H9 (cell line): ENCODE measurements at regions not wholly inside any gene's neighbourhood (a gene's known extent, or its start where the extent isn't known, plus 50 kb on each side); places are given as distances from the start of the nearest gene placed in this dataset.
"Not testable (repeated sequence)": the region's sequence is repeated elsewhere in the genome, so short reads cannot be mapped to it uniquely, and the experiment has no call there.

Experiments
- DNase-seq: peaks from one replicate; pipeline ENCODE4 v3.0.0-alpha.2; 2017
- H2AFZ ChIP-seq: one replicate; pipeline ENCODE4 v1.6.1; 2013; ENCODE audit warnings: mild to moderate bottlenecking, low read length, control low read depth, moderate library complexity
- H2AK5ac ChIP-seq: 2 replicates; pipeline ENCODE4 v1.6.1; 2013; ENCODE audit warnings: low read length, control low read depth, mixed read lengths; ENCODE audit not compliant: insufficient read length
- H2BK120ac ChIP-seq: one replicate; pipeline ENCODE4 v1.6.1; 2013; ENCODE audit warnings: low read depth, mild to moderate bottlenecking, low read length, control low read depth, inconsistent platforms; ENCODE audit not compliant: poor library complexity, severe bottlenecking
- H2BK12ac ChIP-seq: 2 replicates; pipeline ENCODE4 v1.6.1; 2013; ENCODE audit warnings: low read length, control low read depth, mixed read lengths, low read depth; ENCODE audit not compliant: insufficient read length
- H2BK15ac ChIP-seq: 2 replicates; pipeline ENCODE4 v1.6.1; 2013; ENCODE audit warnings: low read depth, low read length, control low read depth
- H2BK20ac ChIP-seq: one replicate; pipeline ENCODE4 v1.6.1; 2013; ENCODE audit warnings: low read depth, mild to moderate bottlenecking, low read length, control low read depth, inconsistent platforms; ENCODE audit not compliant: poor library complexity, severe bottlenecking
- H2BK5ac ChIP-seq: 2 replicates; pipeline ENCODE4 v1.6.1; 2013; ENCODE audit warnings: low read length, control low read depth, mixed read lengths; ENCODE audit not compliant: insufficient read length
- H3K14ac ChIP-seq: 2 replicates; pipeline ENCODE4 v1.6.1; 2013; ENCODE audit warnings: low read length, control low read depth; ENCODE audit not compliant: insufficient read depth
- H3K18ac ChIP-seq: 2 replicates; pipeline ENCODE4 v1.6.1; 2013; ENCODE audit warnings: low read depth, mild to moderate bottlenecking, mixed read lengths, low read length, control low read depth; ENCODE audit not compliant: insufficient read length
- H3K23ac ChIP-seq: 2 replicates; pipeline ENCODE4 v1.6.1; 2013; ENCODE audit warnings: low read length, control low read depth, mixed read lengths, low read depth; ENCODE audit not compliant: insufficient read length
- H3K23me2 ChIP-seq: 2 replicates; pipeline ENCODE4 v1.6.1; 2013; ENCODE audit warnings: low read depth, mild to moderate bottlenecking, mixed read lengths, low read length, control low read depth; ENCODE audit not compliant: insufficient read length, poor library complexity, severe bottlenecking
- H3K27ac ChIP-seq: 2 replicates; pipeline ENCODE4 v1.5.1; 2013; ENCODE audit warnings: low read length, control low read depth, mixed read lengths, low read depth; ENCODE audit not compliant: insufficient read length
- H3K27me3 ChIP-seq: 2 replicates; pipeline ENCODE4 v1.6.1; 2013; ENCODE audit warnings: low read length, control low read depth, inconsistent platforms; ENCODE audit not compliant: insufficient read depth
- H3K4ac ChIP-seq: 2 replicates; pipeline ENCODE4 v1.6.1; 2013; ENCODE audit warnings: low read depth, mild to moderate bottlenecking, control low read depth, inconsistent platforms, low read length, moderate library complexity
- H3K4me1 ChIP-seq: 2 replicates; pipeline ENCODE4 v1.6.1; 2013; ENCODE audit warnings: low read length, control low read depth, inconsistent platforms; ENCODE audit not compliant: insufficient read depth
- H3K4me2 ChIP-seq: 2 replicates; pipeline ENCODE4 v1.6.1; 2013; ENCODE audit warnings: low read length, control low read depth, mixed read lengths; ENCODE audit not compliant: insufficient read length, insufficient read depth
- H3K56ac ChIP-seq: 2 replicates; pipeline ENCODE4 v1.6.1; 2013; ENCODE audit warnings: low read depth, mild to moderate bottlenecking, mixed read lengths, low read length, control low read depth; ENCODE audit not compliant: insufficient read length
- H3K79me1 ChIP-seq: 2 replicates; pipeline ENCODE4 v1.6.1; 2013; ENCODE audit warnings: low read depth, mild to moderate bottlenecking, moderate library complexity, low read length, control low read depth, inconsistent platforms; ENCODE audit not compliant: insufficient read depth, poor library complexity, severe bottlenecking
- H3K79me2 ChIP-seq: 2 replicates; pipeline ENCODE4 v1.6.1; 2013; ENCODE audit warnings: low read length, control low read depth, inconsistent platforms; ENCODE audit not compliant: insufficient read depth
- H3K9ac ChIP-seq: 2 replicates; pipeline ENCODE4 v1.6.1; 2013; ENCODE audit warnings: low read length, control low read depth, mixed read lengths; ENCODE audit not compliant: insufficient read length; ENCODE audit errors: extremely low read depth
- H3K9me3 ChIP-seq: one replicate; pipeline ENCODE4 v1.6.1; 2013; ENCODE audit warnings: low read depth, low read length, inconsistent platforms; ENCODE audit not compliant: control insufficient read depth
- H3T11ph ChIP-seq: one replicate; pipeline ENCODE4 v1.6.1; 2013; ENCODE audit warnings: mild to moderate bottlenecking, low read length, control low read depth, inconsistent platforms
- H4K20me1 ChIP-seq: one replicate; pipeline ENCODE4 v1.6.1; 2013; ENCODE audit not compliant: control insufficient read depth, insufficient read length, insufficient read depth
- H4K5ac ChIP-seq: 2 replicates; pipeline ENCODE4 v1.6.1; 2013; ENCODE audit warnings: low read depth, mild to moderate bottlenecking, mixed read lengths, low read length, control low read depth; ENCODE audit not compliant: insufficient read length
- H4K8ac ChIP-seq: replicated peaks from 2 replicates; pipeline ENCODE4 v1.6.1; 2013; ENCODE audit warnings: low read length, control low read depth, mixed read lengths, low read depth; ENCODE audit not compliant: insufficient read length
- H4K91ac ChIP-seq: 2 replicates; pipeline ENCODE4 v1.6.1; 2013; ENCODE audit warnings: low read depth, mild to moderate bottlenecking, moderate library complexity, mixed read lengths, low read length, control low read depth; ENCODE audit not compliant: insufficient read length
- H3K27ac Mint-ChIP-seq, 3 experiments: 2 replicates in 2 of 3; 3 replicates in 1 of 3; pipeline ENCODE4 v1.8.0; 2020 to 2021; ENCODE audit warnings: mixed read lengths in 3 of 3, mild to moderate bottlenecking in 1 of 3, moderate library complexity in 1 of 3
- H3K27me3 Mint-ChIP-seq: 2 replicates; pipeline ENCODE4 v1.8.0; 2021; ENCODE audit warnings: low read depth, mild to moderate bottlenecking, moderate library complexity, mixed read lengths
- H3K36me3 Mint-ChIP-seq, 3 experiments: 2 replicates in 2 of 3; 3 replicates in 1 of 3; pipeline ENCODE4 v1.8.0; 2020 to 2021; ENCODE audit warnings: low read depth in 3 of 3, mixed read lengths in 3 of 3; ENCODE audit not compliant: insufficient read depth in 1 of 3
- H3K4me1 Mint-ChIP-seq, 2 experiments: 2 replicates each; pipeline ENCODE4 v1.8.0; 2020; ENCODE audit warnings: mixed read lengths in 2 of 2
- H3K4me3 Mint-ChIP-seq, 2 experiments: 2 replicates in 1 of 2; 3 replicates in 1 of 2; pipeline ENCODE4 v1.8.0; 2020 to 2021; ENCODE audit warnings: mild to moderate bottlenecking in 2 of 2, mixed read lengths in 2 of 2, moderate library complexity in 1 of 2
- H3K9me3 Mint-ChIP-seq, 2 experiments: 2 replicates in 1 of 2; 3 replicates in 1 of 2; pipeline ENCODE4 v1.8.0; 2020; ENCODE audit warnings: mild to moderate bottlenecking in 2 of 2, mixed read lengths in 2 of 2, moderate library complexity in 1 of 2
- CTCF ChIP-seq: fragments of 200-600 bp; sonication (generic); conservative IDR thresholded peaks from 3 replicates; pipeline ENCODE4 v1.8.0; 2021; ENCODE audit warnings: antibody characterized with exemption, mild to moderate bottlenecking
- WGBS: extraction: QIAGEN DNeasy Blood & Tissue Kit; methylation state at CpG from one replicate; pipeline ENCODE4 v1.1.7; 2013; ENCODE audit warnings: missing lambda C conversion rate, low lambda C conversion rate, mixed read lengths; ENCODE audit not compliant: insufficient read length; ENCODE audit errors: extremely low coverage; 5-methylcytosine and 5-hydroxymethylcytosine counted together

DNA sequence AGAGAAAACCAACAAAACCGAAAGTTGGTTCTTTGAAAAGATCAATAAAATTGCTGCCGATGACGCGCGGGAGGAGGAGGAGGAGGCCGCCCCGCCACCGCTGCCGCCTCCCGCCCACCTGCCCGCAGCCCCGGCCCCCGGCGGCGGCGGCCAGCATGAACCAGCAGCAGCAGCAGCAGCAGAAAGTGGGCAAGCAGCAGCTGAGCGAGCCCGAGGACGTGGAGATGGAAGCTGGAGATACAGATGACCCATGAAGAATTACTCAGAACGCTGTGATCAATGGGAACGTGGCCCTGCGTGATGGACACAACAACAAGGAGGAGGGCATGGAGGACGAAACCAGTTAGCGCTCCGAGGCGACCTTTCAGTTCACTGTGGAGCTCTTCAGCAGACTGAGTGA is 53.9 kb upstream of the EFNA5 start:
- H3K27ac Mint-ChIP-seq = no peak overlapping the region
- Histone ChIP-seq H3K27me3 (no peaks in the 10 kb centered on the region), H3K4ac (no peak overlapping the region), H4K8ac (no peak overlapping the region), H3T11ph (no peak overlapping the region), H3K56ac (no peak overlapping the region), H3K4me1 (no peaks in the 10 kb centered on the region), H3K79me1 (no peaks in the 10 kb centered on the region), H4K20me1 (no peaks in the 10 kb centered on the region), H3K79me2 (no peaks in the 10 kb centered on the region), H3K18ac (no peak overlapping the region), H2BK20ac (no peak overlapping the region), H4K91ac (no peak overlapping the region), H4K5ac (no peak overlapping the region), H2BK12ac (no peak overlapping the region), H3K4me2 (no peak overlapping the region), H3K9ac (no peak overlapping the region), H2BK15ac (no peak overlapping the region), H3K23me2 (no peaks in the 10 kb centered on the region), H3K14ac (no peak overlapping the region), H2AK5ac (no peak overlapping the region), H3K27ac (no peak overlapping the region), H2BK5ac (no peak overlapping the region), H2BK120ac (no peak overlapping the region), H3K23ac (no peak overlapping the region), H3K9me3 (no peaks in the 10 kb centered on the region), H2AFZ (no peak overlapping the region)
- no peak for TF ChIP-seq CTCF
- H3K4me3 Mint-ChIP-seq = no peak overlapping the region
- H3K4me1 Mint-ChIP-seq = peaks cover 0 to 3% of the 10 kb centered on the region in 2 experiments; a peak in 2 of 4 replicates
- peaks cover 18 to 27% of the 10 kb centered on the region in 2 experiments for H3K9me3 Mint-ChIP-seq
- peaks cover 3 to 29% (median 11%) of the 10 kb centered on the region in 3 experiments for H3K36me3 Mint-ChIP-seq
- DNase-seq = peak; percentile 49
- H3K27me3 Mint-ChIP-seq = no peaks in the 10 kb centered on the region
- WGBS = no CpG with 5 or more reads among the region's 26 CpGs

GRCh38 chr5:107721241-107721640 is 50.5 kb upstream of the EFNA5 start:
- Mint-ChIP-seq H3K9me3 (peaks cover 24 to 31% of the 10 kb centered on the region in 2 experiments), H3K36me3 (peaks cover 5 to 40% (median 11%) of the 10 kb centered on the region in 3 experiments)
- not testable (repeated sequence) for H3K4me1 Mint-ChIP-seq, H3K4ac ChIP-seq, H2BK15ac ChIP-seq, H3K79me2 ChIP-seq, DNase-seq, H3K56ac ChIP-seq, H3K27me3 ChIP-seq, H4K91ac ChIP-seq, H3K4me3 Mint-ChIP-seq, H2BK120ac ChIP-seq, H2AK5ac ChIP-seq, H3K23ac ChIP-seq, H3K14ac ChIP-seq, H2BK20ac ChIP-seq, H4K5ac ChIP-seq, H3T11ph ChIP-seq, H3K23me2 ChIP-seq, H3K79me1 ChIP-seq, H3K9ac ChIP-seq, H3K4me1 ChIP-seq, H3K4me2 ChIP-seq, H4K8ac ChIP-seq, H2BK12ac ChIP-seq, H3K27ac Mint-ChIP-seq, H2AFZ ChIP-seq, H3K27me3 Mint-ChIP-seq, H4K20me1 ChIP-seq, H3K18ac ChIP-seq, H3K27ac ChIP-seq, H3K9me3 ChIP-seq, H2BK5ac ChIP-seq
